HG03139 (cell line): ENCODE measurements at regions not wholly inside any gene's neighbourhood (a gene's known extent, or its start where the extent isn't known, plus 50 kb on each side); places are given as distances from the start of the nearest gene placed in this dataset.

Experiments
- ATAC-seq: cut with Tn5 transposase; IDR thresholded peaks from one replicate; pipeline ENCODE4 v1.9.1; 2021; ENCODE audit not compliant: unreplicated experiment

DNA sequence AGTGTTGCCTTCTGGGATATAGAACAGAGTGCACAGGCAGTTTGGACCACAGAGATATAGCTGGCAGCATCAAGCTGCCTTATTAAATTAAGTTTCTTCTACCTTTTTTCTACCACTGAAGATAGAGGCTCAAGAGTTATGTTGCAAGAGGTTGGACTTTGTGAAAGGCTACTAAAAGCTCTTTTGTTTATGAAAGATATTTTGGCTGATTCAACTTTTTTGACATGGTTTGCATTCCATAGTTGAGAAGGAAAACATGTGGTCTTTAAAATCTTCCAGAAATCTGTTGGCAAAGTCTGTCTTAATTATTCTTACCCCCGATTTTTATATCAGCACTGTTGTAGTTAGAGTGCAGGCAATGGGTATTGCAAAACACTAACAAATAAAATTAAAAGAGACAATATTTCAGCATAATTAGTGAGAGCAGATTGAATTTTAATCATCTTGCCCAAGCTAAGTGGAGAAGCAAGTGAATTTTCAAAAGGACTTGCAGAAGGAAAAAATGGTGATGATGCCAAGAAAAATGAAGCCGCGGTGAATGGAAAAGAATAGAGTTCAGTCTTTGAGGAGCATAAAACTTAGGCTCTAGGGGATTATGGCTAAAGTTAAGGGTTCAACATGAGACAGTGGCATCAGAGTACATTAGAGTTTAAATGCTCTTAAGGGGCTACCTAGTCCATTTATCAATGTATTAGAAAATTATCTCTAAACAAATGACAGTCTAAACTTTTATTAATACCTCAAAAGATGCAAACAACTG, 450.9 kb upstream of the CNTNAP2 start:
- ATAC-seq: no peak

DNA sequence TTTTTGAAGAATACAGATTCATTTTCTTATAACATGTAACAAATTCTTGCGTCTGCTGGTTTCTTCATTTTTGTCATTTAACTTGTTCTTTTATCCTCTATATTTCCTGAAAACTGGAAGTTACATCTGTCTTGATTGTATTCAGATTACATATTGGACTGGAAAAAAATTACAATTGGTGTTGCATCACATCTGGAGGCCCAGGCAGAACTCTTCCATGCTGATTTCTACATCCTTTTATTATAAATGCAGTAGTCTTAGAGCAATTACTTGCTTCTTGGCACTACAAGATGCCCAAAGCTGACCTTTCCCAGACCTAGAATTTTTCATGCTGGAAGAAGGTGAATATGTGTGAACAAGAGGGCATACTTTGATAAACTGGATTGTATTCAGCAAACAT, 460.9 kb upstream of the CNTNAP2 start:
- ATAC-seq: no peak

DNA sequence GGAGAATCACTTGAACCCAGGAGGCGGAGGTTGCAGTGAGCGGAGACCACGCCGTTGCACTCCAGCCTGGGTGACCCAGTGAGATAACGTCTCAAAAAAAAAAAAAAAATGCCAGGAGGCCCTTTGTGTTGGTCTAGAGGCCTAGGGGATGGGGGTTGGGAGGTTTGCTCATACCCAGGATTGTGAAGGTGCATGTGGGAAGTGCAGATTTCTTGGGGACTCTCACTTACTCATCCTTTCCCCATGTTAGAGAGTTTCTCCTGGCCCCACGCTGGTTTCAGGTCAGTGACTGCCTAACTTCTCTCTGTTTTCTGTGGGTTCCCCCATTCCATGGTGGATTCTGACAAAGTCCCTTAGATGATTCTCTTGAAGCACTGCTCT, 471.5 kb upstream of the CNTNAP2 start:
- no peak for ATAC-seq

DNA sequence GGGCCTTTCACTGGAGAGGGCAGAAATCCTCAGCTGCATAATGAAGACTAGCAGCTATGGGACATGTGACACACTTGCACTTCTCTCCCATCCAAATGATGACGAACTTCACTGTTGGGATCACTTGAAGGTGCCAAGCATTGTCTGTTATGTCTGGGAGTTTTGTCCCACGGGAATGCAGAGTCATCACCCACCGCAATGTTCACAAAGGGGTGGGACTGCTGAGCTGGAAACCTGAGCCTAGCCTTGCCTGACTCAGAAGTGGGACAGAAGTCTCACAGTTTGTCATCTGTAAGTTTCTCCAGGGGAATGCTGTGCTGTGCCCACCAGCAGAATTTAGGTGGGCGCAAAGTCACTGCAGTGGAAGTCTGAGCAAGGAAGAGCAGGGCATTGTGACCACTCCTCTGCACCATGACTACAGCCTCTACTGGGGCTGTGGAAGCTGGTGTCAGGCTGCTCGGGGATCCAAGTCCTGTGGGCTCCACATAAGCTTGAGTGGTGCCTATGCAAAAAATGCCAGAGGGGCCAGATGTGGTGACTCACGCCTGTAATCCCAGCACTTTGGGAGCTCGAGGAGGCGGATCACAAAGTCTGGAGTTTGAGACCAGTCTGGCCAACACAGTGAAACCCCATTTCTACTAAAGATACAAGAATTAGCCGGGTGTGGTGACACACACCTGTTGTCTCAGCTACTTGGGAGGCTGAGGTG, 472.0 kb upstream of the CNTNAP2 start:
- ATAC-seq: no peak

DNA sequence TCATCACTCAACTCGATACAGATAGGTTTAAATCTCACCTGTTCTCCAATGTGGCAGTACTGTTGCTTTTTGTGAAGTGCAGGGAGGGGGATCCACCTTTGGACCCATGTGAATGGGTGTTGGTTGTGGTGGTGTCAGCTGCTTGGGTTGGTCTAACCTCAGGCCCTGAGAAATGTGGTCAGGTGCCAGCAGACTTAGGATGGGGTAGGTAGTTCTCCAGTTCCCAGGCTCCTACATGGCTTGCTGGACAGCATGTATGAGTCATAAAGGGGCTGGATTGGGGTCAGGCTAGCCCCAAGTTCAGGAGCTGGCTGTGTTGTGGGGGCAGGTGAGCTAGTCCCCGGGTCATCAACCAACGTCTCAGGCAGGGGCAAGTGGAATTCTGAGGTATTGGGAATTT, 472.6 kb upstream of the CNTNAP2 start:
- no peak for ATAC-seq

DNA sequence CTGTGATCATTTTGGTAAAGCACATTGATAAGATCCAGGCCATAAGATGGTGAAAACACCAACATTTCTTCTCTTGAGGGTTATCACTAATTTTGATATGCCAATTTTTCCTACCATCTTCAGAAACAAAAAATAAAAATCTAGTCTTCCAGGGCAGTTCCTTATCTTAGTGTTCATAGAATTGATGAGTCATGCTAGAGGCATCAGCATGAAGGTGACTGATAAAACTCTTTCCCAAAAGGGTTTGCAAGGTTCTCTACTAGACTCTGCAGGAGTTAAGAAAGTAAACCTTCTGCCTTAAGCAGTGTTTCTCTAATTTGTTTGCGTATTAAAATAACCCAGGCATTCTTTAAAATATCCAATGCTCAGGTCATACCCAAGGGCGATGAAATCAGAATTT, 483.1 kb upstream of the CNTNAP2 start:
- ATAC-seq: no peak

DNA sequence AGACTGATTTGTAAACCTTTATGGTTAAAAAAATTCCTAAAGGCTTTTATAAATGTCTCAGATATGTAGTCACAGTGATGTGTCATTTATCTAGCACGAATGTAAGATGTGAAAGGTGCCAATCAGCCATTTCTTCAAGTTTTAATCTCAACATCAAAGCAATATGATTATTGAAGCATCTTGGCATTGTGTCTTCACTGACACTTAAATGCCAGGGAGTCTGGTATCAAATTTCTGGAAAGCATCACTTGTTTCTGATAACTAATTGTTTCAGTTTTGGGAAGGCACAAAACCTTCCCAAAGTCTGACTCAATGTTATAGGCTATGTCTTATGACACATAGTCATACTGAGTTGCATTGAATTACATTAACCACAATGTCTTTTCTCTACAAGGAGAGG, 492.0 kb upstream of the CNTNAP2 start:
- no peak for ATAC-seq

DNA sequence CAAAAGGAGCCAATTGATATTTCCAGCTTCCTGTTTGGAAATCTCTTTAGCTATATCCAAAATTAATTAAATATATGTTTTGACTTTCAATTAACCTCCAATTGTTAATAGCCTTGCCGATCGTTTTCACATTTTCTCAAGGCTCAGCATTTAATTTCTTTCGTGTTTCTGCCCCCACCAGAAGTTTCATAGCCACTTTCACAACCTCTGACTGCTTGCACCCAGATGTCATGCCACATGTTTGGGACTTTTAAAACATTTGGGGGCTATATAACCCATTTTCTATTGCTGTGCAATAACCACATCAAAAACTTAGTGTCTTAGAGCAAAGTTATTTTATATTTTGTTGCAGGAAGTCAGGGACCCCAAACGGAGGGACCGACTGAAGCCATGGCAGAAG, 510.6 kb upstream of the CNTNAP2 start:
- ATAC-seq: no peak

DNA sequence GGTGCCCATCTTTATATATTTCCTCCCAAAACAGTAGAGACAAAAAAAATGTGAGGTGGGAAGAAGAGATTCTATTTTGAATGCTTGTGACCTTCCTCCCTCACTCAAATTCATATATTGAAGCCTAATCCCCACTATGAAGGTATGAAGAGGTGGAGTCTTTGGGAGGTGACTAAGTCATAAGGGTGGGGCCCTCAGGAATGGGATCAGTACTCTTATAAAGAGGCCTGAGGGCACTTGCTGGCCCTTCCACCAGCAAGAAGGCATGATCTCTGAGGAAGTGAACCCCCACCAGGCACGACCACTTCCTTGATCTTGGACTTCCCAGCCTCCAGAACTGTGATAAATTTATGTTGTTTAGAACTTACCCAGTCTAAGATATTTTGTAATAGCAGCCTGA, 517.2 kb upstream of the CNTNAP2 start:
- no peak for ATAC-seq

DNA sequence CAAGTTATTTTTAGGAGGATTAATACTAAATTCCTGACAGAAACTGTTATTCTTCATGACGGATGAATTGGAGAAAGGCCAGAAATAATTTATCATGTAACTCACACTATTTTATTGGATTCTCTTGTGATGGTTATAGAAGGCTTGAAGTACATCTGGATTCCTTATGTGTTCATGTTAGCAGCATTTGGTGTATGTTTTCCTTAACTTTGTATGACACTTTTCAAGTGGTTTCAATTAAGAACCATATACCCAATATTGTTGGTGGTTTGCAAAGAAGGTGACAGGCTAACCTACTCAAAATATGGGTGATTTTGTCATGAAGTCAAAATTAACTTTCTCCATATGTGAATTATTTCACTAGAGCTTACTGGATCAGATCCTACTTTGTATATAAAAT, 532.2 kb upstream of the CNTNAP2 start:
- no peak for ATAC-seq

DNA sequence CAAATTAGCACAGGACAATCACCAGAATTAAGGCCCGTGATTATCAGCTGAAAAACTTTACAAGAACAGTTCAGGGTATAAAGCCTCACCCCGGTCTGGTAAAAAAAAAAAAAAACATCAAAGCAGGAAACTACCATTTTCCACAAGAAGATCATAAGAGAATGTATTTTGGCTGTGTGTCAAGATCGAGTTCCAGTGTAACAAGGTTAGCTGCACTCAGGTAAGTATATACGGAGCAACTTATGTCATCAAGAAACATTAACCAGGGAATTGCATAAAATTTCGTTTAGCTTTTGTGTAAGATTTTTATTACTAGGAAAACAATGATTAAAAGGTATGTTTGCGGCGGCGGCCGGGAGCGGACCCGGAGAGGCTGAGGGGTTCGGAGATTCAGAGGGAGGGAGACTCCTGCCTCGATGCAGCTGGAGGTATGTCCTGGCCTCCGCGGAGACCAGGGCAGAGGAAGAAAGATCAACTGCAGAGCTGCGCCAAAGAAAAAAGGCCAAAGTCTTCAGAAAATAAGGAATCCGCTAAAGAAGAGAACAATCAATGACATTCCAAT, 533.8 kb upstream of the CNTNAP2 start:
- no peak for ATAC-seq

DNA sequence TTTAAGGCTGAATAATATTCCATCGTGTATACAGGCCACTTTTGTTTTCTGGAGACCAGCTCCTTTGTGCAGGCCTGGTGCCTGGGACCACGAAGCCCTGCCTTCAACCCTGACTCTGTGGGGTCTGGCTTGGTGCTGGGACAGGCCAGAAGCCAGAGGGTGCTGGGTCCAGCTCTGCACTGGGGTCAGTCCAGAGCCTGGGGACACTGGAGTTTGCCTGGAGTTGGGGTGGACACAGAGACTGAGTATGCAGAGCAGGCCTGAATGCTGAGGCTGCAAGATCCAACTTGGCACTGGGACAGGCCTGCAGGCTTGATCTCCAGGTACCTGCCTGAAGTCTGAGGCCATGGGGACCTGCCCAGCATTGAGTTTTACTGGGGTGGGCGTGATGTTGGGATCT, 558.8 kb upstream of the CNTNAP2 start:
- no peak for ATAC-seq

DNA sequence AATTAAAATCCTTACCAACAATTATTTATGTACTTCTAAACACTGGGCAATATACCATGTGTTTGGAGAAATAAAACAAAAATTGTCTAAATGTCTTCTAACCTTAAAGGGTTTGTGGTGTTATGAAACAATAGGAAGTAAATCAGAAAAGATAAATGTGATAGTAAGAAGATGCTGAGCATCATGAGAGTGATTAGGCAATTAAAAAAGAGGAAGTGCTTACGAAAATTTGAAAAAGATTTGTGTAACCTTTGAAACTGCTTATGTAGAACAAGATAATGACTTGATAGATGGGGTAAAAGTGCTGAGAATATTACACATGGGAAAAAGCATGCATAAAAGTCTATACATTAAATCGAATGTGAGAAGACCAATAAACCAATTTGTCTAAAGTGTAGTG, 573.4 kb upstream of the CNTNAP2 start:
- ATAC-seq: no peak

DNA sequence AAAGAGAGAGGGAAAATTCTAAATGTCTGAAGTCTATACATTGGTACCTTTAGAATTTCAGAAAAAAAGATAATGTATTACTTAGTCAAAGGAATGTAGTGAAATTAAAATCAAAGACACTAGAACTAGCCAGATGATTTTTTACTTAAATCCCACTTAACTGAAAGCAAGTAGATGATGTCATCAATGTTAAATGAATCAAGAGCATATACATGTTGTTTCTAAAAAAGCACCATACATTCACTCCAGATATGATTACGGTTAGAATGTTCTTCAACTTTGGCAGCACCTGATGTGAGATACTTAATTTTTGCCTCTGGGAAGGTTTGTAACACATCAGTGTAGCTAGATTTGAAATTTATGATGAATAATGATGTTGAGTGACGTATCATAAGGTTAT, 576.7 kb upstream of the CNTNAP2 start:
- no peak for ATAC-seq

DNA sequence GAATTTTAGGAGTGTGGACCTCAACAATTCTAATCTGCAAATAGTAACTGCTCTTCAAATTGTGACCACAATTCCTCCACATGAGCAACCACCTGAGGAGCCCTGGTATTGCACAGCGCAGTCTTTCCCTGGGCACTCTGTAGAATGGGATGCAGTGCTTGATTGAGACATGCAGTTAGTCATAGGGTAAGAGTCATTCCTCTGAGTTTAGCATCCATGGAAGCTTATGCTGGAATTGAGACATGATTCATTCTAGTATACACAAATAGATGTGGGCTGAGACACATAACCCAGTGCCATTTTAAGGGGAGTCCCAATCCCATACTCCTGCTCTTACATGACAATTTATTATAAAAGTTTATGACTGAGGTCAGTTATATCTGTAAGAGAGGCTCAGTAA, 582.3 kb upstream of the CNTNAP2 start:
- ATAC-seq: no peak

DNA sequence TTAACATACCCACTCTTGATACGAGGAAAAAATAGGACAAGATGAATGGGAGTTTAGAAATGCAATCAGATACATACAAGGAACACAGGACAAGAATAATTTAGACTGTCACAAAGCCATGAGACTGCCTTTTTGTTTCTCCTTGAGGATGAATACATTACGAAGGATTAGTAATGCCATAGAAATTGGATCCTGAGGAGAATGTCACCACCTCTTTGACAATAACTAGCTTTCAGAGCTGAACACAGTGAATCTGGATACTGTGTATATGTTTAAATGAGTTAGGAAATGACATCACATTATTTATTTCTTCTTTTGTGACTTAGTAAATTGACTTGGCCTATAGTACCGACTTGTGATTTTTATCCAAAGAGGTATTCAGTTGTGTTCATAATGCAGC, 596.3 kb upstream of the CNTNAP2 start:
- no peak for ATAC-seq

DNA sequence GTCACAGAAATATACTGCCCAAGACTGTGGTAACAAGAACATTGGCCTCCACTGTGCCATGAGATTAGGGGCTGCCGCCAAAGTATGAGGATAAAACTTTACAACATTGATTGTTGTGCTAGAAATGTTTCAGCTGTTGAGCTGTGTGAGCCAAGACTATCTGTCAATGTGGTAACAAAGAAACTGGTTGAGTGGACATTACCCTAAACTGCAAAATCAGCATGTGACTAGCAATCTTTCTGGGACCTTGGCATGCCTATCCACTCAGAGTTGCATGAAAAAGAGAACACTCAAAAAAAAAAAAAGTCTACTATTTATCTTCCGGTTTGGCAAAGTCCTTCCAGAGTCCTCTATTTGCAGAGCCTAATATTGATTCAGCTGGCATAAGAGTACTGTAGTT, 605.6 kb upstream of the CNTNAP2 start:
- no peak for ATAC-seq

DNA sequence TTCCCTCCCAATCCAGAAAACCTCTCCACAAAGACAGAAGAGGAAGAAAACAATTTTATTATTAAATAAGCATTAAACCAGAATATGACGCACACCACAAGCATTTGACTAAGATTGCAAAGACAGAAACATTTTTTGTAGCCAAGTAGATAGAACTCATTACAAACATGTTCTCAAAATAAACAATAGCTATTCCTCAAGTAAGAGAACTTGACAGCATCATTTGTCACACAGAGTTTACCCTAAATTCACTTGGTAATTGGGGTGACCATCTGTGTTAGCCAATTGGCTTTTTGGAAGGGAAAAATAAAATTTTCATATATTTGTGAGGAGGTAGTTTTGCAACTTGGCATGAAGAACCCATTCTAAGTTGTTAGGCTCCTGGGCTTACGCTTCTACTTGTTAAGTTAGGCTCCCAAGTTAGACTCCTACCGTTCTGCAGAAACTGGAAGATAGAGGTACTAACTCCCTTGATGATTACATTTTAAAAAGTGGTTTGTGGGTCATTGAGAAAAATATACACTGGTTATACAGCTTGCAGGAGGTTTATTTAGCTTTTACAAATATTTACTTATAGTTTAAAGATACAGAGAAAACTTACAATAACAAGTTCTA, 618.6 kb upstream of the CNTNAP2 start:
- no peak for ATAC-seq

DNA sequence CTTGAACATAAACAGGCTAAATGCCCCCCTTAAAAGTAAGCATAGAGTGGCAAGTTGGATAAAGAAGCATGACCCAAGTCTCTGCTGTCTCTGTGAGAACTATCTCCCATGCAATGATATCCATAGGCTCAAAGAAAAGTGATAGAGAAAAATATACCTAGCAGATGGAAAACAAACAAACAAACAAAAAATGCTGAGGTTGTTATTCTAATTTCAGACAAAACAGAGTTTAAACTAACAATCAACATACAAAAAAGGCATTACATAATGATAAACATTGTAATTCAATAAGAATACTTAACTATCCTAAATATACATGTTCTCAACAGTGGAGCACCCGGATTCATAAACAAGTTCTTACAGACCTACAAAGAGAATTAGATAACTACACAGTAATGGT, 626.2 kb upstream of the CNTNAP2 start:
- ATAC-seq: no peak

DNA sequence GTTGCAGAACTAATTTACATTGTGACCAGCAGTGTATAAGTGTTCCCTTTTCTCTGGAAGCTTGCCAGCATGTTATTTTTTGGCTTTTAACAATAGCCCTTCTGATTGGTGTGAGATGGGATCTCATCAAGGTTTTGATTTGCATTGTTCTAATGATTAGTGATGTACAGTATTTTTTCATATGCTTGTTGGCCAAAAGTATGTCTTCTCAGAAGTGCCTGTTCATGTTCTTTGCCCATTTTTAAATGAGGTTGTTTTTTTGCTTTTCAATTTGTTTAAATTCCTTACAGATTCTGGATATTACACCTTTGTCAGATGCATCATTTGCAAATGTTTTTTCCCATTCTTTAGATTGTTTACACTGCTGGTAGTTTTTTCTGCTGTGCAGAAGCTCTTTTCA, 627.0 kb upstream of the CNTNAP2 start:
- ATAC-seq: no peak

DNA sequence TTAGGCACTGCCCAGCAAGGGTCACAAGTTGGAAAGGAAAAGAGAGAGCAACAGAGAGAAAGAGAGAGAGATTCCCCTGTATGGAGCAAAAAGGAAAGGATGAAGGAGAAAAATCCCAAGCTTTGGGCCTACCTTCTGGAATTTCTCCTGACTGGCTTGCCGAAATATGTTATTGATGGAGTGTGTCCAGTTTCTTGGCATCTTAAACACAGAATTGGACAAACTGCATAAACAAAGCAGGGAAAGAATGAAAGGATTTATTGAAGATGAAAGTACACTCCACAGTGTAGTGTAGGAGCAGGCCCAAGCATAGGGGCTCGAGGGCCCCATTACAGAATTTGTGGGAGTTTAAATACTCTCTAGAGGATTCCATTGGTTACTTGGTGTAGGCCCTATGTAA, 627.8 kb upstream of the CNTNAP2 start:
- ATAC-seq: no peak

DNA sequence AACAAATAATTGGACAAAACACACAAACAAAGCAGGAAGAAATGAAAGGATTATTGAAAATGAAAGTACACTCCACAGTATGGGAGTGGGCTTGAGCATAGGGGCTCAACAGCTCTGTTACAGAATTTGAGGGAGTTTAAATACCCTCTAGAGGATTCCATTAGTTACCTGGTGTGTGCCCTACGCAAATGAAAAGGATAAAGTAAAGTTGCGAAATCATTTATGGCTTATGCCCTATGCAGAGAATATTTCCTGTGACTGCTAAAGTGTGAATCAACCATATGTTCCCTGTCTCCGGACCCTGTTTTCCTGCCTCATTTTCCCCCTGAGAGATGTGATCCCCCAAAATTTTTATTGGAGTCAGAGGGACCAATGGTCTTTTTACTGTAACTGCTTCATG, 634.6 kb upstream of the CNTNAP2 start:
- no peak for ATAC-seq
